ENCODE measurements at regions not wholly inside any gene's neighbourhood (a gene's known extent, or its start where the extent isn't known, plus 50 kb on each side); places are given as distances from the start of the nearest gene placed in this dataset.

GRCh38 chr4:175514174-175514573 lies 297.9 kb downstream of the GPM6A start:
- no peak for TF ChIP-seq CTCF (conservative IDR thresholded peaks at IDR 0.05; ENCODE audit: low read depth, low read length)
- no peak for TF ChIP-seq EZH2 (IDR thresholded peaks at IDR 0.05; ENCODE audit: borderline replicate concordance, low read depth, low read length, poor library complexity, severe bottlenecking)
